MM.1S (cell line): ENCODE measurements at regions not wholly inside any gene's neighbourhood (a gene's known extent, or its start where the extent isn't known, plus 50 kb on each side); places are given as distances from the start of the nearest gene placed in this dataset.

Experiments
- DNase-seq: peaks from one replicate; pipeline ENCODE4 v3.0.0-alpha.2; 2015
- H2AFZ ChIP-seq: fragments of 300-600 bp; sonication (generic); 2 replicates; pipeline ENCODE4 v1.6.0; 2016; ENCODE audit warnings: antibody characterized with exemption, low read length
- H3F3A ChIP-seq: fragments of 300-600 bp; sonication (generic); 2 replicates; pipeline ENCODE4 v1.6.1; 2016; ENCODE audit warnings: mild to moderate bottlenecking, antibody characterized with exemption, low read length, moderate library complexity, mixed read lengths; ENCODE audit not compliant: insufficient read depth
- H3K27ac ChIP-seq: fragments of 300-600 bp; sonication (generic); 2 replicates; pipeline ENCODE4 v1.5.1; 2016; ENCODE audit warnings: mild to moderate bottlenecking, low read length
- H3K27me3 ChIP-seq: fragments of 300-600 bp; sonication (generic); replicated peaks from 2 replicates; pipeline ENCODE4 v1.6.0; 2016; ENCODE audit warnings: low read length; ENCODE audit not compliant: insufficient read depth
- H3K36me3 ChIP-seq: fragments of 300-600 bp; sonication (generic); replicated peaks from 2 replicates; pipeline ENCODE4 v1.6.1; 2016; ENCODE audit warnings: mild to moderate bottlenecking, low read length, mixed read lengths; ENCODE audit not compliant: insufficient read depth
- H3K4me1 ChIP-seq: fragments of 300-600 bp; sonication (generic); 2 replicates; pipeline ENCODE4 v1.6.1; 2016; ENCODE audit warnings: low read length, mixed read lengths
- H3K4me2 ChIP-seq: fragments of 300-600 bp; sonication (generic); 2 replicates; pipeline ENCODE4 v1.6.0; 2016; ENCODE audit warnings: low read depth, low read length
- H3K4me3 ChIP-seq: fragments of 300-600 bp; sonication (generic); 2 replicates; pipeline ENCODE4 v1.5.1; 2016; ENCODE audit warnings: low read length, mixed read lengths
- H3K79me2 ChIP-seq: fragments of 300-600 bp; sonication (generic); 2 replicates; pipeline ENCODE4 v1.6.1; 2016; ENCODE audit warnings: mixed run types, low read length, mixed read lengths
- H3K9ac ChIP-seq: fragments of 300-600 bp; sonication (generic); 2 replicates; pipeline ENCODE4 v1.6.1; 2016; ENCODE audit warnings: low read length, mixed read lengths
- H3K9me2 ChIP-seq: fragments of 300-600 bp; sonication (generic); replicated peaks from 2 replicates; pipeline ENCODE4 v1.6.1; 2016; ENCODE audit warnings: mild to moderate bottlenecking, low read length, mixed read lengths; ENCODE audit not compliant: insufficient read depth
- H3K9me3 ChIP-seq: fragments of 300-600 bp; sonication (generic); replicated peaks from 2 replicates; pipeline ENCODE4 v1.6.1; 2016; ENCODE audit warnings: mild to moderate bottlenecking, low read length, mixed read lengths; ENCODE audit not compliant: insufficient read depth
- H4K20me1 ChIP-seq: fragments of 300-600 bp; sonication (generic); 2 replicates; pipeline ENCODE4 v1.6.1; 2016; ENCODE audit warnings: mild to moderate bottlenecking, low read length, moderate library complexity, mixed read lengths; ENCODE audit not compliant: insufficient read depth
- EZH2 ChIP-seq: fragments of 300-600 bp; sonication (generic); optimal IDR thresholded peaks from 2 replicates; pipeline ENCODE3; 2017; ENCODE audit warnings: low read depth, mild to moderate bottlenecking, antibody characterized with exemption, low read length, mixed read lengths
- EZH2phosphoT487 ChIP-seq: fragments of 300-600 bp; sonication (generic); IDR thresholded peaks from 2 replicates; pipeline ENCODE4 v1.6.1; 2018; ENCODE audit warnings: antibody characterized with exemption, low read length
- TF ChIP-seq, protein P1 (sequence below): fragments of 300-600 bp; sonication (generic); IDR thresholded peaks from 2 replicates; pipeline ENCODE4 v1.5.1; 2016; ENCODE audit warnings: antibody characterized with exemption, low read length, mixed read lengths

DNA sequence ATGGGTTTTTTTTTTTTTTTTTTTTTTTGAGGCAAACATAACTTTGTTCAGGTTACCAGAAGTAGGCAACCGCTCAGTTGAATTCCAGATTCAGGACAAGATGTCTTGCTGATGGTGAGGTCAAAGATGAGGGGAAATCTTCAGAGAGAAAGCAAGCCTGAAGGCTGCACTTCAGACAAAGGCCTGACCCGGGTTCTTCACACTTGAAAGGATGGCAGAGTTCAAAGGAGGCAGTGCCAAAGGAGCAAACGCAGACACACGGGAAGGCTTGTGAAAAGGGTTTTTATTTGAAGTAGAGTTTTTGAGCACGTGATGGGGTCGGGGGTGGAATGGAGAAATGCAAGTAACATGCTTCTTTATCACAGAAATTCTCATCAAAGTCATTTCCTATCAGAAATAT, 960.2 kb upstream of the EEF2KMT start:
- Histone ChIP-seq H3K79me2 (no peaks in the 10 kb centered on the region), H3K27ac (no peak overlapping the region), H3K36me3 (no peaks in the 10 kb centered on the region), H4K20me1 (no peaks in the 10 kb centered on the region), H3K4me3 (no peak overlapping the region), H3K27me3 (no peaks in the 10 kb centered on the region), H3K4me1 (peaks cover 16% of the 10 kb centered on the region), H2AFZ (no peak overlapping the region), H3K9me2 (no peaks in the 10 kb centered on the region), H3F3A (no peaks in the 10 kb centered on the region), H3K9me3 (no peaks in the 10 kb centered on the region), H3K4me2 (no peak overlapping the region), H3K9ac (no peak overlapping the region)
- no peak for DNase-seq
- TF ChIP-seq EZH2, result no peak
- TF ChIP-seq, protein P1, sequence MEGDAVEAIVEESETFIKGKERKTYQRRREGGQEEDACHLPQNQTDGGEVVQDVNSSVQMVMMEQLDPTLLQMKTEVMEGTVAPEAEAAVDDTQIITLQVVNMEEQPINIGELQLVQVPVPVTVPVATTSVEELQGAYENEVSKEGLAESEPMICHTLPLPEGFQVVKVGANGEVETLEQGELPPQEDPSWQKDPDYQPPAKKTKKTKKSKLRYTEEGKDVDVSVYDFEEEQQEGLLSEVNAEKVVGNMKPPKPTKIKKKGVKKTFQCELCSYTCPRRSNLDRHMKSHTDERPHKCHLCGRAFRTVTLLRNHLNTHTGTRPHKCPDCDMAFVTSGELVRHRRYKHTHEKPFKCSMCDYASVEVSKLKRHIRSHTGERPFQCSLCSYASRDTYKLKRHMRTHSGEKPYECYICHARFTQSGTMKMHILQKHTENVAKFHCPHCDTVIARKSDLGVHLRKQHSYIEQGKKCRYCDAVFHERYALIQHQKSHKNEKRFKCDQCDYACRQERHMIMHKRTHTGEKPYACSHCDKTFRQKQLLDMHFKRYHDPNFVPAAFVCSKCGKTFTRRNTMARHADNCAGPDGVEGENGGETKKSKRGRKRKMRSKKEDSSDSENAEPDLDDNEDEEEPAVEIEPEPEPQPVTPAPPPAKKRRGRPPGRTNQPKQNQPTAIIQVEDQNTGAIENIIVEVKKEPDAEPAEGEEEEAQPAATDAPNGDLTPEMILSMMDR, result no peak
- no peak for TF ChIP-seq EZH2phosphoT487

DNA sequence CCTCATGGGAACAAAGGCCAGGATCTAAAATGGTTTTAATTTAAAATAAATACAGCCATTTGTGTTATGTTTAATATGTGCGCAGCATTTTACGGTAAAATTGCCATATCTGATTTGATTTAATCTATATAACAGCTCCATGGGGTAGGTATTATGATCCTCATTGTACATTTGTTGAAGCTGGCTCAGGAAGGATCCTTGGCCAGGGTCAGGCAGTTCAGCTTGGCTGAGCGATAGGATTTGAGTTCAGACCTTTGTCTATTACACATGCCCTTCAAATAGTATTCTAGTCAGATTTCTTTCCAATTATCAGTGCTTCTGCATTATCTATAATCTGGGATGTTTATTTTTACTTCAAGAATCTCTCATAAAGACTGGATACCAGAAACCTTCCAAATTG, 950.4 kb upstream of the EEF2KMT start:
- no peaks in the 10 kb centered on the region for H3K36me3 ChIP-seq
- no peaks in the 10 kb centered on the region for H3K9me3 ChIP-seq
- TF ChIP-seq, protein P1, result no peak
- no peaks in the 10 kb centered on the region for H3K27me3 ChIP-seq
- H3K79me2 ChIP-seq, result no peaks in the 10 kb centered on the region
- H4K20me1 ChIP-seq, result no peaks in the 10 kb centered on the region
- H3K4me2 ChIP-seq, result no peak overlapping the region
- no peak overlapping the region for H2AFZ ChIP-seq
- 0 out of 2 replicates have a peak, but pooled peaks cover 3% of the 10 kb centered on the region for H3K4me1 ChIP-seq
- no peak overlapping the region for H3K4me3 ChIP-seq
- H3K9ac ChIP-seq, result no peak overlapping the region
- no peaks in the 10 kb centered on the region for H3K9me2 ChIP-seq
- DNase-seq, result no peak
- H3F3A ChIP-seq, result no peaks in the 10 kb centered on the region
- no peak overlapping the region for H3K27ac ChIP-seq

DNA sequence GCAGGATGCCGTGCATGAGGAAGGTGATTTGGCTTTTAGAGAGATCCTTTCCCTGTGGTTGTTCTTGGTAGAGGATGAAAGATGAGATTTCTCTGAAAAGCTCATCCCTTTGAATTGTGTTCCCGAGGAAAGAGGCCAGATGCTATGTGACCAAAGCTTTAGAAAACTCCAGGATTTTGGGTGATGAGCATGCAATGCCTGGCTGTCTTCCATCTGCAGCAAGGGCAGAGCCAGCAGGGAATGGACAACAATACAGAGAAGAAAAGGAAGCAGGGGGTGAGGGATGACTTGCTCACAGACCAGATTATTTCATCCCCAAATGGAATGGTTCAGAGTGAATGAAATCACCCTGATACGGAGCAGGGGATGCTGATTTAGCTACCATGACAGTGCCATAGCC, 949.7 kb upstream of the EEF2KMT start:
- no peaks in the 10 kb centered on the region for H3F3A ChIP-seq
- TF ChIP-seq, protein P1, result no peak
- TF ChIP-seq EZH2 (no peak), EZH2phosphoT487 (no peak)
- no peaks in the 10 kb centered on the region for H4K20me1 ChIP-seq
- H3K9me3 ChIP-seq, result no peaks in the 10 kb centered on the region
- no peak for DNase-seq
- no peaks in the 10 kb centered on the region for H3K79me2 ChIP-seq
- H3K9ac ChIP-seq, result no peak overlapping the region
- no peak overlapping the region for H2AFZ ChIP-seq
- no peak overlapping the region for H3K27ac ChIP-seq
- 0 out of 2 replicates have a peak, but pooled peaks cover 3% of the 10 kb centered on the region for H3K4me1 ChIP-seq
- H3K4me2 ChIP-seq, result no peak overlapping the region
- H3K27me3 ChIP-seq, result no peaks in the 10 kb centered on the region
- H3K9me2 ChIP-seq, result no peaks in the 10 kb centered on the region
- no peaks in the 10 kb centered on the region for H3K36me3 ChIP-seq
- H3K4me3 ChIP-seq, result no peak overlapping the region
